OCI-LY3 (cell line): ENCODE measurements at regions not wholly inside any gene's neighbourhood (a gene's known extent, or its start where the extent isn't known, plus 50 kb on each side); places are given as distances from the start of the nearest gene placed in this dataset.

Source experiments
- CTCF ChIP-seq: fragments of 200-600, 300-600 bp; sonication (generic); IDR thresholded peaks from 2 replicates; pipeline ENCODE4 v1.5.1; 2014; ENCODE audit warnings: antibody characterized with exemption, low read length, low read depth
- EZH2phosphoT487 ChIP-seq: fragments of 200-600 bp; shearing (Covaris generic); IDR thresholded peaks from 2 replicates; pipeline ENCODE4 v1.6.1; 2018; ENCODE audit warnings: antibody characterized with exemption, mixed run types, low read depth

DNA sequence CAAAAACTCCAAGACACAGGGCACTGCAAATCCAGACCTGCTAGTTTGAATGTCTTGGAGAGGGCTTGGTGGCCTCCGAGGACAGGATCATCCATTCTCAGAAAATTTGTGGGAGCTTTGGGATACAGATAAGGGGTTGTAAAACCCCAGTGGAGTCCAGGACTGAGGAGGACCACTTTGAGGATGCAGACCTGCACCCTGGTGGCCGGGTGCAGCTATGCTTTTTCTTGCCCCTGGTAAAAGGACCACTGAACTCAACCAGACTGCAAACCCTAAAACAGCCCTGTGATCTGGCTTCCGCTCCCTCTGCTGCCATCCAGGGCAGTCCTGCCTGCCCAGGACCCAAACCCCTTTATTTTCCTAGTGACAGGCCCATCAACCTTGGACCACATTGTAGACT, 169.5 kb upstream of the DAAM1 start:
- TF ChIP-seq CTCF (peak; percentile 58), EZH2phosphoT487 (no peak)
